ENCODE measurements at regions not wholly inside any gene's neighbourhood (a gene's known extent, or its start where the extent isn't known, plus 50 kb on each side); places are given as distances from the start of the nearest gene placed in this dataset.

DNA sequence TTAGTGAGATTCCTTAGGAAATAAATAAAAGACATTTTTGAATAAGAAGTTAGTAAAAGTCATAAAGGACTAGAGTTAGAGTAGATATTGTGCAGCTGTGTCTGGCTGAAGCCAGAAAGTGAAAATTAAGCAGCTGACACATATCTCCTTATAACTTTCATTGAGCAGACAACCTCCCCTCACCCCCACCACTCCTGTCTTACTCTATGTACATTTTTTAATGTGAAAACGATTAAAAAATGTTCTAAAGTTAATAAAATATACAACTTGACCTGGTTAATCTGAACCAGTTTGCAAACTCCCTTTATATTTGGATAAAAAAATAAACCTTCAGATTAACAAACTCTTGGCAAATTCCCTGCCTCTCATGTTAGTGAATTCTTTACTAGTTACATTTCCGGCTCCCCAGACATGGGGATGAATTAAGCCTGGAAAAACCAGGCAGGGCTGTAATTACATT, 462.8 kb downstream of the MEIS1 start:
- no peak for DNase-seq

DNA sequence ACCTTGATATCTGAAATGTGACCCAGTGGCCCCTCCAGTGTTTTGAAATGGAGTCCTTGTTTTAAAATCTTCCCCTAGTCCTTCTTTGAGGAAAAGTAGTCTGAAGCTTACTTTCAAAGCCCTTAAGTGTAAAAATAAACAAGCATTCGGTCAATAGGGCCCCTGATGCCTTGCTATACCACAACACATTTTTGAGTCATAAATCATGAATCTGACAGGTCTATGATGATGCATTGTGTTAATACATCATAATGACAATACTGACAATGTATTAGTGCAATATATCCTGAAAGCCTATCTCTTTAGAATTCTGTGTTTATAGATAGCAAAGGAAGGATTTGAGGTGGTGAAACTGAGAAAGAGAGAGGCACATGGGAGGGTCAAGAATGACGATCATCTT, 464.2 kb downstream of the MEIS1 start:
- no peak for DNase-seq

DNA sequence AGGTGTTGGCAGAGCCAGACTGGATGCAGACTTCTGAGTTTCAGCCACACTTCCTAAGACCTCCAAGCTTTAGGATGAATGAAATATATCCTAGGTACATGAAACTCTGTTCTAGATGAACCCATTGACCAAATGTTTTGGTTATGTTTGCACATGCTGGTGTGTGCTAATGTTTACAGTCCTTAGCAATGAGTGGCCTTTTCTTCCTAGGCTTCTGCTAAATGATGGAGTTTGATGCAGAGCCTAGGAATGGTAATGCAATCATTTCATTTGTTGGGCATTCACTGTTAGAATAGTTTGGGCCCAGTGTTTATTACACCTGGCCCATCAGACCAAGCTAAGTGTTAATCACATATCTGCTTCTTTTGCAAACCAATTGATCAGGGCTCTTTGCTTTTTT, 464.7 kb downstream of the MEIS1 start:
- no peak for DNase-seq

DNA sequence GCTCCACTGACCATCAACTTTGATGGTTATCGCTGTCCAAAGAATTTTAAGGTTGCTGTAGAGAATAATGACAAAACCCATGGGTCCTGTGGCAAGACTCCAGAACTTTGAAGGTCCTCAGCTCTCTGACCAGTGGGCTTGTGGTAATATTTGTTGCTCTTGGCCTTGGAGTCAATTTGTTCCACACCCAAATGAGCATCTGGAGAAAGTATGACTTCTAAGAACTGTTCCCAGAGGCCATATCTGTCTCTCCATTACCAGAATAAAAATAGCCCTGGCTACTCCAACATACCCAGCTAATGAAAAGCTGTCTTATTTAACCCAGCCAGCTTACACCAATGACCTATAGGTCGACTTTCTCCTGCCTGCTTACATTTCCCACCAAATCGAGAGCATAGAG, 466.4 kb downstream of the MEIS1 start:
- no peak for DNase-seq

DNA sequence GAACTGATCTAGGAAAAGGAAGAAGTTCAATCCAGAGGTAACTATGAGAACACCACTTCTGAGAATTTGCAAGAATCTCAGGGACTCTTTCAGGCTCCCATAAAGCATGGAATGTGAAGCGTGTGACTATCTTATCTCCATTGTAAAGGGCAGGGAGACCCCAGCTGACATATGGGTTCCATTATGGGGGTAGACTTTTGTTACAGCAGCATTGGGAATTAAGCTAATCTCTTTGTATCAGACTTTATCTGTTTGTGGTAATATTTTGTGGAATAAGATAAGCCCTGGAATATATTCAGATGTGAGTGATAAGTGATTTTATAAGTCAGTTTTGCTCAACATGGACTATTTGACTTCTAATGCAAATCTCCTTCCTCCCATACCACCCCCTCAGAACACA, 468.3 kb downstream of the MEIS1 start:
- DNase-seq: no peak

DNA sequence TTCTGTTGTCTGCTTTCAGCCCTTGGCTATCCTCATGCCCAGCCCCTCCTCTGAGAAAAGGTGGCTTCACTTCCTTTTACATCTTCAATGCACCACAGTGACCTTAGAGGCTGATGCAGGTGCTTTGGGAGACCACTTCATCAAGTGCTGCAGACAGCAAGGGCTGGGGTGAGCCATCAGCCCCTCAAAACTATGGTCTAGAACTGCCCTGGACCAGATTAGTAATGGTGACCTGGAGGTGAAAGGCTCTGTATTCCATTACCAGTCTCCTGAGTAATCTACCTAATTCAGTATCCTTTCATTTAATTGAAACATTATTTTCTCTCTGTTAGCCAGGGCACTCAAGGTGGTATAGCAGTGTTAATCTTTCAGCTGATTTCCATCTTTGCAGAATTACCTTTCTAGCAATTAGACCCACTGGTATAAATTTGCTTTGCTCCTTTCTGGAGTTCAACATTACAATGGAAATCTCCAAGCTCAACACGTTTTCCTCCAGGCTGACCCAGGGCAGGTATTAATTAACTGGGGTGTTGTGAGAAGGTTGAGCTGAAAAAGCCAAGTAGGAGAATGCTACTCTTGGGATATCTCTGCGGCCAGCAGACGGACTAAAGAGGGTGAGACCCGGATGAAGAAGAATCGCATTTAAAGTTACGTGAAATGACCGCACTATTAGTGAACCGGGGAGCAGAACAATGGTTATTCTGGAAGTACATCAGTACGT, 469.0 kb downstream of the MEIS1 start:
- DNase-seq: no peak

DNA sequence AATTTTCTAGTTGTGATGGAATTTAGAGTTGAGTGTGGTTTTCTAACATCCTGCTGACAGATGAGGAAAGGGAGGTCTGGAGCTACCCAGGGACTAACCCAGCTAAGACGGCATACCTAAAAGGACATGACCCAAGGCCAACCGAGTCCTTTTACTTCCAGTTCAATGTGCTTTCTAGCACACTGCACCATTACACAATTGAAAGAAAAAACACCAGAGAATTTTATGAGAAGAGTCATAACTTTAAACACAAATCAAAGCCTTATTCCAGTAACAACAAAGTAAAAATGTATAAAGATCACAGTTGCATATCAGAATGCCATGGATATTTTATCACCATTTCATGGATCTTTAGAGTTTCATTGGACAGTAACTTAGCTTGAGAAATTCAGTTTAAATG, 480.3 kb downstream of the MEIS1 start:
- DNase-seq: no peak

DNA sequence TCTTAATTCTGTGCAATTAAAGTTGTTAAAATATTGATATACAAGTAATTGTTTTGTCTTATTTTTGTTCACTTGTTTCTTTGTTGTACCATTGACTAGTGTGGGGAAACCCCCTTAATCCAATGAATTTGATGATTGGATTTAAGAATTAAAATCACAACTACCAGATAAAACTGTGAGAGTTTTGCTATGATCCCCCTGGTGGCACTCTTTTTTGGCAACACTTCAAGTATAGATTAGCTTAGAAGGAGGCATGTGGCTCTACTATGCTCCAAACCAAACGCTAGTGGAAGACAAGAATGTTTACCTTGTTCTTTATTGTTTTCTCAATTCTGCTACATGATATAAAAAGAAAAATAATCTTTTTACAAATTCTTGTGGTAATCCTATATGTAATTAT, 477.8 kb upstream of the ETAA1 start:
- DNase-seq: no peak

DNA sequence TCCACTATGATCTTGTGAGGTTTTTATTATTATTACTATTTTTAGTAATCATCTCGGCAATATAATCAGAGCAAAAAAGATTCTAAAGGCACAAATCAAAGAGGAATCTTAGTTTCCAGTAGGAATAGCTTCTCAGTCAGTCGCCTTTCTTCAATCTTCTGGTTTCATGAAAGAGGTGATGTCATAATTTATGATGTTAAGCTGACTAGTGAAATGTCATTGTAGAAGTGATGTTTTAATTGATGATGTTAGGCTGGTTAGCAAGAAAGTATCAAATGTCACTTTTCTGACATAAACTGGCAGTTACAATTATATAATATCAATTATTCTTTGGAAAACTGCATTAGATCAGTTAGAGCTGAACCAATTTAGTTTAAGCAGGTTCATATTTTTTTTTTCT, 476.7 kb upstream of the ETAA1 start:
- no peak for DNase-seq

DNA sequence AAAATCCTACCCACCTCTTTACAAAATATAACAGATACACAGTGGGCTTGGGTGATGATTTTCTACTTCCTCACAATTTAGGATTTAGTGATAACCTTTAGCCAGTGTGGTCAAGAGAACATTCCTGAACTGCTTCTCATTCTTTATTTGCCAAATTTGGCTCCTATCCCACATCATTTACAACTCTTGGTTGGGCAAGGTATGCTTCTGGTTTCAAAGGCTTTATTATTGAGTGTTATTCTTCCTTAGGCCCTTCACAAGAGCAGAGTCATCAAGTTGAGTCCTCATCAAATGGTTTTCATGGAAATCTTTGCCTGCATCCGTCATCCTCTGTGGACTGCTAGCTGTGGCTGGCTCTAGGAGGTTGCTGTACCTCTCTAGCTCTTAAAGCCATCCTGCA, 472.0 kb upstream of the ETAA1 start:
- DNase-seq: no peak

DNA sequence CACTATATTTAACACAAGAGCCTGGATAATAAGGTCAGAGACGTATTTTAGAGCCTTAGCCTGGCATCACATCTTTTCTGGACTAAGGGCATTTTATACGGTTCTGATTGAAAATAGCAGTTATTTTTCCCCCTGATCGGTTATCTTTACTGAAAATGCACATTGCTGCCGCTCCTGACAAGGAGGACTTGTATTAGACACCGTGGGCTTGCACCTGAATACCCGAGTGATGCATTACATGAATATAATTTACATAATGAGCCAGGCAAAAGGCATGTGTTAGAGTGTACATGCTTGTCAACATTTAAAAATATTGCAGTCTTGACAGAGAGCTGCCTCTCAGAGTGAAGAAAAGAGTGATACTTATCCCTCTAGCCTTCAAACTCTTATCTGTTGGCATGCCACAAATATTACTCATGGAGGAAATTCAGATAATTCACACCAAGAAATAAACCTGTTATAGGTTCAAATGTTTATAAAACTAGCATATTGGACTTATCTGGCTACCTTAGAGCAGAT, 470.5 kb upstream of the ETAA1 start:
- DNase-seq: no peak

DNA sequence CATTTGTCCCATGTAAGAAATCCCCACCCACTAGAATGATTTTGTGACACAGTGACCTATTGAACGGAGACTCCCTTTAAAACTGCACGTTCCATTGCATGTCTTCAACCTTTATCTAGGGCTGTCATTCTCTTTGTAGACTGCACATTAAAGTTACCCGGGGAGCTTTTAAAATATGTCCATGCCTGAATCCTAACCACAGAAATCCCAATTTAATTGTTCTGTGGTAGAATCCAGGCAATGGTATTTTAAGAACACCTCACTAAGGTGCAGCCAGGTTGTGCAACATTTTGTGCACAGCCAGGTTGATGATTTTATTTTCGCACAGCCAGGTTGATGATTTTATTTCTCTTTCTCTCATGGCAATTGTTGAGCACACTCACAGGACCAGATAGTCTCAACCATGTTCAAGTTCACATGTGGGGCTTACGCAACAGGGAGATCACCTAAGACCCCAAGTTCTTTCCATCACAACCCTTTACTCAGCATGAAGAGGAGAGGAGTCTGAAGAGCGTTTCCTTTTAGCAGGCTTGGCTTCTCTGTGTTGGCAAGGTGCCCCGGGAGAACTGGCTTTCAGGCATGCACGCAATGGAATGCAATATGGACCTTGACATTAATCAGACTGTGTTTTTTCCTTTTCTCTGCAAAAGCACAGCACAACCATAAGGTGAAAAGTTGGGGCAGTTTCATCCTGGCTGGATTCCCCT, 467.3 kb upstream of the ETAA1 start:
- no peak for DNase-seq

DNA sequence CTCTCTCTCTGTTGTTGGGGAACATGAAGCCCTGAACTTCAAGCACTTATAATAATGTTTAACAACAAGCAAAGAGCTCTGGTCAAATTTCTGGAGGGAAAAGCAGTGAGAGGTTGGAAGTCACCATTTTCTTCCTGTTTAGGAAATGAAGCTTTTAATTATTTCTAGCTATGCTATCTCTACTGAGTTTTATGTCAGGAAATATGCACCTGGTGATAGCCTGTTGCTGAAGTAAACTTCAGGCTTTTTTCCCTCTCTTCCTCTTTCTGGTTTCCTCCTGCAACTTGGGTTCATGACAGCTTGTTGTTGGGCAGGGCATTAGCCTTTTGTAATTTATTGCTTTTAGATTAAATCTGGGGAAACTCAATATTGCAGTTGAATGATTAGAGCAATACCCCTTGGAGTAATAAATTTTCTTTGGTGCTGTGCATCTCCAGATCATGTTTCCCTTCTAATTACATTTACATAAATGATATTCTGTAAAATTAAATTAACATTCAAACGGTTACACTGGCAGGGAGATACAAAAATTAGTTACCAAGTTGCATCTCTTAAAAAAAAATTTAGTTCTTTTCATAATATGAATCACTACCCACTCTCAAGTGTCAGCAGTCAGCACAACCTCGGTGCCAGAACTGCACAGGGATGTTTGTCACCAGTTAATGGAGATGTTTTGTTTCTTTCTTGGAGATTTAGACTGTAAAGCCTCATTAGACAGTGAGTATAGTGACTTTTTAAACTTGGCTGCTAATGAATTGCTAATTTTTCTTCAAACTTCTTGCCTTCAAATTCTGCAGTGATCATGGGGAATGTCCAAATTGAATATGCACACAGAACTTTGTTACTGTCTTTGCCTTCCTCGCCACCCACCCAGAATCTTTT, 466.6 kb upstream of the ETAA1 start:
- no peak for DNase-seq

DNA sequence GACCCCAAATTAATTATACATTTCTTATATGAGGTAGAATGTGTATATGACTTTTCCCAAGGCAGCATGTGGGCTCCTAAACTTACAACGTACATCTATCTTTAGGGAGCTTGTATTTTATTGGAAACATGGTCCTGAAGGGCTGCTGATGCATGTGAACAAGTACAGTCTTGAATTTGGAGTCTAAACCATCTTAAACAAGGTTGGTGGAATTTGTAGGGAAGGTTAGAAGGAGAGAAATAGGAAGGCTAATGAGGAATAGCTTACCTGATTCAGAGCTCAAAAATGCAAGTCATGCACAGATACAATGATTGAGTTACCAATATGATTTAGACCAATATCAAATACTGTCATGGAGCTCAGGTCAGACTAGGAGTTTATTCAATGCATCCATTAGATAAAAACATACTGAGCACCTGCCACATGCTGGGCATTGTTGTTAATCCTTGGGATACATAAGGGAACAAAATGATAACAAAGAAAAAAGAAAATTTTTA, 458.6 kb upstream of the ETAA1 start:
- no peak for DNase-seq

DNA sequence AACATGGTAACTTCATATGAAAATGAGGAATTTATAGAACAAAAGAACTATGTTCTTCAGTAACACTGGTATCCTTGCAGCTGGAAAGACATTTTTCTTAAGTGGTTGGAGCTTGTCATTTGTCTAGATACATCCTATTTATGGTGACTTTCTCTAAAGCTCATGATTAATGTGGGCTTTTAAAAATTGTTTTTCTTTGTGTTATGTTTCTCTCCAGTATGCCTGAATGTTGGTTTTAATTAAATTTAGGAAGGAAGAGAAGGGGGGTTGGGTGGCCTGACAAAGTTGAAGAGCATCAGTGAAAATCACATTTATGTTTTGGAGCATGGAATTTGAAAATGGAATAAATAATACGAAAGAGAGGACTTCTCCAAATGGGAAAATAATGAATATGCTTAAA, 457.1 kb upstream of the ETAA1 start:
- no peak for DNase-seq

DNA sequence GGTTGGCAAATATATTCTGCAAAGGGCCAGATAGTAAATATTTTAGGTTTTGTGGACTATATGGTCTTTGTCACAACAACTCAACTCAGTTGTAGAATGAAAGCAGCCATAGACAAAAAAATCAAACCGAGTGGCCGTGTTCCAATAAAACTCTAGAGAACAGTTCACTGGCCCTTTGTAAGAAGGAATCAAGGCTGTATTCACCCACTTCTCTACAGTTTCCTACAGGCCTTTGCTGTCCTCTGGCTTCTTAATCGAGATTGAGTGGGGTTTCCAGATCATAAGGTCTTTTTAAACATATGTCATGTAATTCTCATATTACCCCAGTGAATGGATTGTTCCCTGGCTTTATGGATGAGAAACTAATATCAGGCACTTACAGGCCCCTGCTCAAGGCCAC, 448.9 kb upstream of the ETAA1 start:
- no peak for DNase-seq

DNA sequence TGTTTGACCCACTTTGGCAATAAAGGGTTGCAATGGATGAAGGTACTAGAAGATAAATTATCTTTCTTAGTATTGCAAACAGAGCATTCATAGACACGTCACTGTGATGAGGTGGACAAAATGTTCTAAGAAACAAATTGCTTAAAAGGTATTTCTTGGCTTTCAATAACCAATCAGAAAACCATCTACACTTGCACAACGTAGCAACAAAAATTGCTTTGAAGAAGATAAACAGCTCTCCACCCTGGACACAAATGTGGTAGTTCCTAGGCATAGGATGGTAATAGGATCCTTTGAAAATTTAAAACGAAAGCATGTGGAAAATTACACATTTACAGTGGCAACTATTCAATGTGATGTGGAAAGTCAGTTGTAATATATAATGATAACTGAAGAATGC, 439.9 kb upstream of the ETAA1 start:
- DNase-seq: no peak

DNA sequence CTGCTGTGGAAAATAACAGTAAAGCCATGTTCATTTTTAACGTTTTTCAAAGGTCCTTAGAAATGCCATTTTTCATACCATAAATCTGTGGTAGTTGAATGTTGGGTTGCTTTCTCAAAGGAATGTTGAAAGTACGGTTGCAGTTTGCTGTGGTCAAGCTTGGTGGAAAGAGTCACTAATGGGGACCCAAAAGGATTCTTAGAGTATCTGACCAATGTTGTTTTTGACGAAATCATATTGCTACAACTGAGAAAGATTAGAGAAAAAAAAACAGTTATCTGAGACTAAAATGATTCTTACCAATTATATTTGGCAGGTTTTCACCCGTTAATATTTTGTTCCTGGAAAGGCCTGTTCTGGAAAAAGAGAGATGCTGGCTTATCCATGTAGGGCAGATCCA, 439.5 kb upstream of the ETAA1 start:
- DNase-seq: no peak

DNA sequence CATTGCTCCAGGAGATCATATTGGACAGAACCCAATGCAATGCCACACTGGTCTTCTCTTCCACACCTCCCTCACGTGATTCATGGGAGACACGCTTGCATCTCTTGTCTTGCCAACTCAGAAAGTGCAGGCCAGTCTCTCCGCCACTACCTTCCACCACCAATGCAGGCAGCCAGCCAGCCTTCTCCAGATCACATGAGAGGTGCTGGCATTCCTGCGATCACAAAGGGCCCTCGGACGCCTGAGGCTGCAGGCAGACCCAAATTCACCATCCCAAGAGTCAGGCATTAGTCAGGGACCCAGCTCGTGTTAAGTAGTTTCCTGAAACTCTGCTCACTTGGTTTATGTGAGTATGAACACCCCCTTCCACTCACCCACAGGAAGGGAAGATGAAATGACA, 437.0 kb upstream of the ETAA1 start:
- DNase-seq: no peak

DNA sequence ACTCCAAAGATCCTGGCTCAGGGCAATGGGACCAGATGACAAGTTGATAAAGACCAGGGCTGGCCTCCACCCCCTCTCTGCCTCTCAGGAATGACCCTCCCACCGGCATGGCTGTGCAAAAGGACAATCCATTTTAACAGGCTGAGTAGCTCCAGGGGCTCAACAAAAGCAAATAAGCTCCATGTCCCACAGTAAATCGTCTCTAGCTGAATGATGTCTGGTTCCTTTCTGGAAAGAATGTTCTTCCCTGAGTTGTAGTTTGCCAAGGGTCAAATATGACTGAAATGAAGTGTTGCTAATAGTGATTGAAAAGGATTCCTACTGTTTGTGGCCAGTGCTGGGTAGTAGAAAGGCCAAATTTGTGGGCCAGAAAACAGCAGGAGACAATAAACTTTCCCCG, 434.4 kb upstream of the ETAA1 start:
- no peak for DNase-seq

DNA sequence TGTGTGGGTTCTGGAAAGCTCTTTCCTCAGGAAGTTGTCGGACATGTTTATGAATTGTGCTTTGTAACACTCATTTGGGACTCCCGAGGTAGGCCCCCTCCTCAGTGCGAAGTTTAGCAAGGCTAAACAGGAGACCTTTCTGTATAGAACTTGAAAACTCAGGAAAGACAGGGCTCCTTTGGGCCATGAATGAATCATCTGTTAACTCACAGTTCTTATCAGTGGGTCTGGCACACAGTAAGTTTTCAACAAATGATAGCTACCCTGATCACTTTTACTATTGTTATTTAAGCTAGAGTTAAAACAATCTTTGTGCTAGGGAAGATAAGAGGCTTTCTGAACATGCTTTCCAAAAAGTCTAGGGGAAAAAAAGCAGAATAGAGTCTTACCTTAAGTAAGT, 430.5 kb upstream of the ETAA1 start:
- no peak for DNase-seq

DNA sequence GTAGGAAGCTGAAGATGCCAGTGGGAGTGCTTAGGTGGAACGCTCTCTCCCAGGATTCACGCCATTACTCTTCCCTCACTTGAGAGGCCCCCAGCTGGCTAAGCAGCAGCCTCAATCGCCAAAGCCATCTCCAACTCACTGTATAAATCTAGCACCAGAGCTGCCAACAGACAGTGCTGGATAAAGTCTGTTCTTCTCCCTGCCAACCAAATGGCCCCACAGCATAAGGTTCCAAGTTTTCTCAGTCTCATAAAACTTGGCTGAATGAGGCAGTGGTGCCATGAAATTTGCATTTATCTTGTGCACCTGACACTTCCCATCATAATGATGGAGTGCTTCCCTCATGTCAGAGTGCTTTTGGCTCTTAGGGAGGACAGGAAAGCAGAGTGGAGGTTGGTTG, 428.2 kb upstream of the ETAA1 start:
- no peak for DNase-seq

DNA sequence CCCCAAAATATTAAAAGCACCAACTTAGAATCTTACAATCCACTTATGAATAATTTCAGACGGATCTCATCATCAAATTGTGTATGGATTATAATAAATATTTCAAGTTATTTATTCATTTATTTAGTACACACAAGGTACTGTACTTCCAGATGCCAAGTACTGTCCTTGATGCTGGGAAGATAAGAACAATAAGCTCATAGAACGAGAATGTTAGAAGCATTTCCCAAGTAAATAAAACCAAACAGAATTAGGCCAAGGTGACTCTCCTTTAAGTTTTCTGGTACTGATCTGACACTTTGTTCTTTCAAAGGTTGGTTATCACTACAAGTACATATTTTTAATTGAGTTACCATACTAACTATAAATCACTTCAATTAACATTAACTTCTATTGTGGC, 416.1 kb upstream of the ETAA1 start:
- DNase-seq: no peak
